ENCODE measurements at regions not wholly inside any gene's neighbourhood (a gene's known extent, or its start where the extent isn't known, plus 50 kb on each side); places are given as distances from the start of the nearest gene placed in this dataset.

DNA sequence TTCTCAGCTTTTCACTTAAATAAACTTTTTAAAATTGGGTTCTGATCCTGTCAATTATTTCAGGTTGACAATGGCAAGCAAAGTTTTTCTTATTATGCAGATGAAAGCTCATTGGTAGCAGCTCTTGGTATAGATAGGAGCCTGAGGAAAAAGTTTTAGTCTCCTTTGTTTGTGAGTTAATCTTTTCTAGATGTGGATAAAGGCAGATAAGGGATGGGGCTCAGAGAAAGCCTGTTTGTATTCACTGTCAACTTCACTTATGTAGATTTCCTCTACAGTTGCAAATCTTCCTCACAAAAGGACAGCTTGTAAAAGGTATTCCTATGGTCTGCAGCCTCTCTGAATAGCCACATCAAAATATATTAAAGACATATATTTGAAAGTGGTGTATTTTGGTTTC, 224.5 kb upstream of the SPOPL start:
- Histone ChIP-seq H3K27ac (no peak overlapping the region), H3K27me3 (no peaks in the 10 kb centered on the region), H3K4me1 (peaks cover 0 to 7% (median 0%) of the 10 kb centered on the region in 10 experiments; a peak in 3 of 20 replicates), H3K9me3 (replicated peaks in 1 of 11) (no peaks in the 10 kb centered on the region), H4K20me1 (no peaks in the 10 kb centered on the region), H3K4me3 (no peak overlapping the region), H3K36me3 (no peaks in the 10 kb centered on the region), H3K4me2 (no peak overlapping the region), H3K9ac (no peak overlapping the region)
- no peak for TF ChIP-seq Cebpa-rat (IDR thresholded peaks at IDR 0.05)

DNA sequence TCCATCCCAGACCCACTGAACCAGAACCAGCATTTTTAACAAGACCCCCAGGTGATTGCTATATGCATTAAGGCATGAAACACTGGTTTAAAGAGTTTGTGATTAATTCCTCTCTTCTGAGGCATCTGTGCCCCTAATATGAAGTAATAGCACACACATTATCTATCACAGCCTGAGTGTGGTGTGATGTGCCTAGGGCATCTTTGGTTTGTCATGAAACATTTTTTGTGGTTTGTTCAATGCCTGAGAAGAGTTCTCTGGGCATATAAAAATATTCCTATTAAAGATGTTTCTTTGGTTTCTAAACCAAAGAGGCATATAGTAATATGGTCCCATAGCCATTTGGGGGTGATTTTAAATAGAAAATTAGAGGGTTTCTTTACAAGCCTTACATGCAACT, 221.7 kb upstream of the SPOPL start:
- no peak for TF ChIP-seq Cebpa-rat (IDR thresholded peaks at IDR 0.05)
- Histone ChIP-seq H3K4me2 (no peak overlapping the region), H3K9me3 (replicated peaks in 1 of 11) (no peaks in the 10 kb centered on the region), H3K36me3 (no peaks in the 10 kb centered on the region), H3K4me1 (peaks cover 0 to 2% (median 0%) of the 10 kb centered on the region in 10 experiments; a peak in 1 of 20 replicates), H4K20me1 (no peaks in the 10 kb centered on the region), H3K9ac (no peak overlapping the region), H3K4me3 (no peak overlapping the region), H3K27me3 (no peaks in the 10 kb centered on the region), H3K27ac (no peak overlapping the region)

GRCh38 chr2:138280999-138281695, 220.4 kb upstream of the SPOPL start:
- TF ChIP-seq Cebpa-rat (IDR thresholded peaks at IDR 0.05), result no peak

GRCh38 chr2:138282014-138282672, 219.4 kb upstream of the SPOPL start:
- H3K27ac ChIP-seq, result no peak overlapping the region
- no peaks in the 10 kb centered on the region for H3K36me3 ChIP-seq
- H3K27me3 ChIP-seq, result no peaks in the 10 kb centered on the region
- no peaks in the 10 kb centered on the region for H3K9me3 ChIP-seq (replicated peaks in 1 of 11)
- H3K4me2 ChIP-seq, result no peak overlapping the region
- TF ChIP-seq Cebpa-rat (IDR thresholded peaks at IDR 0.05), result no peak
- no peaks in the 10 kb centered on the region for H4K20me1 ChIP-seq
- H3K4me1 ChIP-seq, result no peaks in the 10 kb centered on the region
- H3K4me3 ChIP-seq, result no peak overlapping the region
- no peak overlapping the region for H3K9ac ChIP-seq

More at GRCh38 chr2:138280999-138281695, 220.4 kb upstream of the SPOPL start:
- Histone ChIP-seq H3K4me3 (no peak overlapping the region), H3K4me1 (no peaks in the 10 kb centered on the region), H3K36me3 (no peaks in the 10 kb centered on the region), H4K20me1 (no peaks in the 10 kb centered on the region), H3K9me3 (replicated peaks in 1 of 11) (no peaks in the 10 kb centered on the region), H3K27me3 (no peaks in the 10 kb centered on the region), H3K9ac (no peak overlapping the region), H3K27ac (no peak overlapping the region), H3K4me2 (no peak overlapping the region)

DNA sequence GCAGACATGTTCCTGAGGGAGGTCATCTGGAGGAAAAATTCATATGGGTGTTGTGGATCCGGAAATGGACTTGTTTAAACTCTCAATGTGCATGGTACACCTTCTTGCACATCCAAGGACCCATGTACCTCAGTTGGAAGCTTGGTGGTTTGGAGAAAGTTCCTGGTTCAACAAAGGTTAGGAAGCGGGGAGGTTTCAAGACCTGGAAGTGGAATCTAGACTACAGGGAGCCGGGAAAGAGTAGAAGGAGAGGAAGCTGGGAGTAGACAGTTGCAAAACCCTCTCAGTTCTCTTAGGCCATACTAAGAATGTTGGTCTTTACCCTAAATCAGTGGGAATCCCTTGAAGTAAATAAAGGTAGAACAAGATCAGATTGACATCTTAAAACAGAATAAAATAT, 209.8 kb upstream of the SPOPL start:
- no peak overlapping the region for H3K9ac ChIP-seq
- no peak for TF ChIP-seq Cebpa-rat (IDR thresholded peaks at IDR 0.05)
- H3K36me3 ChIP-seq, result no peaks in the 10 kb centered on the region
- no peak overlapping the region for H3K4me3 ChIP-seq
- H3K27ac ChIP-seq, result no peak overlapping the region
- H3K9me3 ChIP-seq (replicated peaks in 1 of 11), result 0 out of 22 replicates have a peak, but pooled peaks cover 0 to 6% (median 0%) of the 10 kb centered on the region in 11 experiments
- no peaks in the 10 kb centered on the region for H4K20me1 ChIP-seq
- no peaks in the 10 kb centered on the region for H3K27me3 ChIP-seq
- H3K4me2 ChIP-seq, result no peak overlapping the region
- no peaks in the 10 kb centered on the region for H3K4me1 ChIP-seq

DNA sequence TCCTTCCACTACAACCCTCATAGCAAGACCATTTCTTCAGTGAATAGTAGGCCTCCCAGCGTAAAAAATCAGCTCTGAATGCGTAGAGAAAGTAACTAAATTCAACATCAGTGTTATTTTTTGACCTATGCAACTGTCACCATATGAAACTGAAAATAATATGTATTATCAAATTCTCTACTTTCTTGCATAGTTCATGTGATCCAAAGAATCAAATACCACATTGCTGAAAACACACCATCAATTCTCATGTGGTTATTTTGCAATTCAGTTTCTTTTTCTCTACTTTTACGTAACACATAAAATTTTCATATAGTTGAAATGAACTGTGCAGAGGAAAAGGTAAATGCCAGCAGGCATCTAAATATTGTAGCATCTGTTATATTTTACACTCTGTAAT, 208.5 kb upstream of the SPOPL start:
- 0 out of 22 replicates have a peak, but pooled peaks cover 0 to 6% (median 0%) of the 10 kb centered on the region in 11 experiments for H3K9me3 ChIP-seq (replicated peaks in 1 of 11)
- no peaks in the 10 kb centered on the region for H3K27me3 ChIP-seq
- no peaks in the 10 kb centered on the region for H4K20me1 ChIP-seq
- no peak overlapping the region for H3K9ac ChIP-seq
- H3K27ac ChIP-seq, result no peak overlapping the region
- H3K36me3 ChIP-seq, result no peaks in the 10 kb centered on the region
- H3K4me3 ChIP-seq, result no peak overlapping the region
- TF ChIP-seq Cebpa-rat (IDR thresholded peaks at IDR 0.05), result no peak
- H3K4me1 ChIP-seq, result peaks cover 0 to 2% (median 0%) of the 10 kb centered on the region in 10 experiments; a peak in 5 of 20 replicates
- no peak overlapping the region for H3K4me2 ChIP-seq

- H3K27ac ChIP-seq, result no peak overlapping the region
These were observed 208.0 kb upstream of the SPOPL start for GRCh38 chr2:138293549-138293948.

GRCh38 chr2:138294451-138294850, 207.1 kb upstream of the SPOPL start:
- Histone ChIP-seq H3K4me1 (peaks cover 0 to 9% (median 0%) of the 10 kb centered on the region in 10 experiments; a peak in 7 of 20 replicates), H3K4me2 (no peak overlapping the region), H3K27ac (no peak overlapping the region), H3K27me3 (no peaks in the 10 kb centered on the region), H3K36me3 (no peaks in the 10 kb centered on the region), H4K20me1 (no peaks in the 10 kb centered on the region), H3K9me3 (replicated peaks in 1 of 11) (no peaks in the 10 kb centered on the region), H3K9ac (no peak overlapping the region), H3K4me3 (no peak overlapping the region)
- TF ChIP-seq Cebpa-rat (IDR thresholded peaks at IDR 0.05), result no peak

More at GRCh38 chr2:138293549-138293948, 208.0 kb upstream of the SPOPL start:
- H3K4me3 ChIP-seq, result no peak overlapping the region
- H3K27me3 ChIP-seq, result no peaks in the 10 kb centered on the region
- 0 out of 22 replicates have a peak, but pooled peaks cover 0 to 3% (median 0%) of the 10 kb centered on the region in 11 experiments for H3K9me3 ChIP-seq (replicated peaks in 1 of 11)
- no peak for TF ChIP-seq Cebpa-rat (IDR thresholded peaks at IDR 0.05)
- H4K20me1 ChIP-seq, result no peaks in the 10 kb centered on the region
- peaks cover 0 to 7% (median 0%) of the 10 kb centered on the region in 10 experiments; a peak in 7 of 20 replicates for H3K4me1 ChIP-seq
- no peak overlapping the region for H3K9ac ChIP-seq
- no peaks in the 10 kb centered on the region for H3K36me3 ChIP-seq
- H3K4me2 ChIP-seq, result no peak overlapping the region

GRCh38 chr2:138296365-138296764, 205.2 kb upstream of the SPOPL start:
- Histone ChIP-seq H3K27ac (no peak overlapping the region), H3K27me3 (no peaks in the 10 kb centered on the region)

More at GRCh38 chr2:138296365-138296764, 205.2 kb upstream of the SPOPL start:
- Histone ChIP-seq H3K4me2 (no peak overlapping the region), H3K9ac (no peak overlapping the region), H3K4me1 (peaks cover 0 to 9% (median 0%) of the 10 kb centered on the region in 10 experiments; a peak in 7 of 20 replicates), H4K20me1 (no peaks in the 10 kb centered on the region), H3K36me3 (no peaks in the 10 kb centered on the region), H3K4me3 (no peak overlapping the region), H3K9me3 (replicated peaks in 1 of 11) (no peaks in the 10 kb centered on the region)
- TF ChIP-seq Cebpa-rat (IDR thresholded peaks at IDR 0.05), result no peak

All from BLaER1 treated with 17β-estradiol and CSF1 and Interleukin-3, amounts not matched to agents 10 nM and 100 nM (cell line).